Esophagus mucosa (tissue), 1 donor: ENCODE measurements at regions not wholly inside any gene's neighbourhood (a gene's known extent, or its start where the extent isn't known, plus 50 kb on each side); places are given as distances from the start of the nearest gene placed in this dataset.
"Not testable (repeated sequence)": the region's sequence is repeated elsewhere in the genome, so short reads cannot be mapped to it uniquely, and the experiment has no call there.

Source experiments
- ATAC-seq: fragments of 200-7000 bp; cut with Tn5 transposase; one replicate; pipeline ENCODE4 v1.9.1; 2020
- donor health status: DM: yes; HTN: yes; CAD: no.

DNA sequence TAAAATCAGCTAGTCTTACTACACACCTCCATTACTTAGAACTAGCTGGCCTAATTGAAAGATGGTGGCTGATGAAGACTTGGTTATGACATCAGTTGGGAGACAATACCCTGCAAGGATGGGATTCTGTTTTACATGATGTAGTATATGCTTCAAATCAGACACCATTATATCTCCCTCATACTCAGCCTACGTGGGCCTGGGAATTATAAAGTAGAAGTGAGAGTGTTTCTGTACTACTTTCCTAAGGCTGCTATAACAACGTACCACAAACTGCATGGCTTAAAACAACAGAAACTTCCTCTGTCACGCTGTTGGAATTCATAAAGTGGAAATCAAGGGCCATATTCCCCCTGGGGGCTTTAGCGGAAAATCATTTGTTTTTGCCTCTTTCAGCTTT, 190.4 kb downstream of the PAH start:
- no peak for ATAC-seq

DNA sequence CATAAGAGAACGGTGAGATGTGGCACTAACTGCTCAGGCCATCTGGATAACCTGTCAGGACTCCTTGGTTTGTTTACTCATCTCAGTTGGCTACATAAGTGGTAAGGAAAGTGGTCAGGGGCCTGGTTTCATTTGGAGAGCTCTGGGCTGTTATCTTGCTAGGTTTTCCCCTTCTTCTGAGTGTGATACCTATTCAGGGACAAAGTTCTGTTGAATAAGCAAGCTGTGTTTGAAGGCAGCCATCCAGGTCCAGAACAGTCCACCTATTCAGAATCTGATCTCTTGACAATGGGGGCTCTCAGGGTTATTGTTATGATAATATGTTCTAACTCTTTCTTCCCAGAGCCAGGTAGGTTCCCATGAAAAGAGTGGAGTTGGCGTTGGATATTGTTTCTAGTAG, 194.9 kb downstream of the PAH start:
- no peak for ATAC-seq

DNA sequence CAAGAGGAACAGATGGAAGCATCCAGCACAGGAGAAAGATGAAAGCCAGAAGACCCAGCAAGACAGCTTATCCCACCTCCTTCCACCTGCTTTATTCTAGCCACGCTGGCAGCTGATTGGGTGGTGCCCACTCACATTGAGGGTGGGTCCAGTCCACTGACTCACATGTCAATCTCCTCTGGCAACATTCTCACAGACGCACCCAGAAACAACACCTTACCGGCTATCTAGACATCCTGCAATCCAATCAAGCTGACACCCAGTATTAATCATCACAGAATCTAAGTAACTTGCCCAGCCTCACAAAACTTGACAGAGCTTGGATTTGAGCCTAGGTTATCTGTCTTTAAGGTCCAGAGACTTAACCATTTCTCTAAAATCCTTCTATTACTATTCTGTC, 208.9 kb downstream of the PAH start:
- ATAC-seq, result peak; percentile 57

DNA sequence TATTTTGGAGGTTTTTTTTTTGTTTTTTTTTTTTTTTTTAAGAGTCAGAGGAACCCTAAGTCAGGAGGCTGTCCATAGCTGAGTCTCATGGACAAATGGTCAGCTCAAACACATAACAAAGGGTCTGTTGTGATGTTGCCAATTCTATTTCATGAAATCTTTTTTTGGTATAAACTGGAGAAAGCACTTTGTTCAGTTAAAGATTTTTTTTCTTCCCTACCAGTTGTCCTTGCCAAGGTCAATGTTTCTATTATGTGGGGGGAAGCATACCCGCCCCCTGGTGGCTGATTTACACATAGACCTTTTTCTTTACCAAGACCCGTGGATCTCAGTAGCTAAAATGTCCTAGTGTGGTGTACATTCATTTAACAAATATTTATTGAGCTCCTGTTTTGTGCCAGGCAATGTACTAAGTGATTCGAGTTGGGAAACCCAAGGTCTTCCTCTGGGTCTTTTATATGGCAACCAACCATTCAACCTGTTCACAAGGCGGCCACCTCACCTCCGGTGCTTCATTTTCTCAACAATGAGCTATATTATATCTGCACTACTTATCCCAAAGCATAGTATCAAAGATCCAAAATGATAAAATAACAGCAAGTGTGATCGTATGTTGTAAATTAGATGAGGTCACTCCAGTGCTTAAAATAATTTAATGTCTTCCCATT, 214.5 kb downstream of the PAH start:
- ATAC-seq, result no peak

DNA sequence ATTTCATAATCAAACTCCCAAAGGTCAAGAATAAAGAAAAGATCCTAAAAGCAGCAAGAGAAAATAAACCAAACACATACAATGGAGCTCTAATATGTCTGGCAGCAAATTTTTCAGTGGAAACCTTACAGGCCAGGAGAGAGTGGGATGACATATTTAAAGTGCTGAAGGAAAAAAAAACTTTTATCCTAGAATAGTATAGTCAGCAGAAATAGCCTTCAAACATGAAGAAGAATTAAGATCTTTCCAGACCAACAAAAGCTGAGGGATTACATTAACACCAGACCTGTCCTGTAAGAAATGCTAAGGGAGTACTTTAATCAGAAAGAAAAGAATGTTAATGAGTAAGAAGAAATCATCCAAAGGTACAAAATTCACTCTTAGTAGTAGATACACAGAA, 215.7 kb upstream of the IGF1 start:
- no peak for ATAC-seq

DNA sequence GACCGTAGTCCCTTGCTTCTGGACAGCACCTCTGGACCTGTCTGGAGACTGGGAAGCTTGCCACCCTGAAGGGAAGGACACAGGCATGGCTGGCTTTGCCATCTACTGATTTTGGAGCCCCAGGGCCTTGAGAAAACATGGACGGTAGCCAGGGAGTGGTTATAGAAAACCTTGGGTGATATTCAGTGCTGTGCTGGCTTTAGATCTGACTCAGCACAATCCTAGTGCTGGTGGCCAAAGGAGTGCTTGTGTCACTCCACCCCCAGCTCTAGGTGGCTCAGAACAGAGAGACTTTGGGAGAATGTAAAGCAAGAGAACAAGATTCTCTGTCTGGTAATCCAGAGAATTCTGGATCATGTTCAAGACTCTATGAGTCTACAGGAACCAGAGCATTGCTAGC, 214.5 kb upstream of the IGF1 start:
- ATAC-seq, result no peak

DNA sequence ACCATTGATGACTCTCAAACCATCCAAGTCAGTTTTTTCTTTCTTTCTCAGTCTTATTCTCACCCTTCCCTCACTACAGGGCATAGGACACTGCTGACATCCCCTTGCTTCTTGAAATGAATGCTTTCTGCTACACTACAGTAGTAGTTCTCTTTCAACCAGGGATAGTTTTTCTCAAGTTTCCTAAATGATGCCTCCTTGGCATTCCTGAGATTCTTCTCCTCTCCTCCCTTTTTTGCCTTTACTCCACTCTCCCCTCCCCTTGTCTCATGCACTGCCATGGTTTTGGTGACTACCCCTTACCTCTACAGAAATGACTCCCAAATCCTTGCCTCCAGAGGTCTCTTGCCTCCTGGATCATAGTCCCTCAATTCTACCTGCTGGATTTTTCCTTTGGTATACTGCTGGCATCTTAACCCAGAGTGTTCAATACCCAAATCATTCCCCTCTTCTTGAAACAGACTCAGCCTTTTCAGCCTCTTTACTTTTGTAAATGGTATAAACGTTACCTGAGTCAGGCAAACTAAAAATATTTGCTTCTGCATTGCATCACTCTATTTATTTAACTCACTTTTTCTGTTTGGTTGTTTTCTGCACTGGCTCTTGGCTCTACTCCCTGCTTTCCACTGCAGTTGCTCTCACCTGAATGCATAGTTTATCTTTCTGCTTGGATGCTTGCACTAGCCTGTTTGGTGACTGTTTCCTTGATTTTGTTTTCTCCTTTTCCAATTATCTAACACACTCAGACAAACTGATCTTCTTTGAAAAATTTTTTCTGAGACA, 211.6 kb upstream of the IGF1 start:
- no peak for ATAC-seq

DNA sequence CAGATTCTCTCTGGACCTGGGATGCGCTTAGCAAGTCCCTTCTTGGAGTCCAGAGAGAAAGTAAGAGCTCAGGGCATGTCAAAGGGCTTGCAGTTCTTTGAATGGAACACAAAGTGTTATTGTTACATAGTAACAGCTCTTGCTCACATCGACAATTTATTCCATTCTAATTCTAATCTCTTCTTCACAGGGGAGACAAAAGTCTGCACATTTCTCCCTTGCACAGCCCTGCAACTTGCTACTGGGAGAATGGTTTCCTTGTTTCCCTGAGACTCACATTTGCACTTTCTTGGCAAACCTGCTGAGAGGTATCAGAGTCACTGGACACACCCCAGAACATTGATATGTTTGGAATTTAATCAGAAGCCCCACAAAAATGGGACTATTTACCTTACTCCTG, 209.9 kb upstream of the IGF1 start:
- no peak for ATAC-seq

DNA sequence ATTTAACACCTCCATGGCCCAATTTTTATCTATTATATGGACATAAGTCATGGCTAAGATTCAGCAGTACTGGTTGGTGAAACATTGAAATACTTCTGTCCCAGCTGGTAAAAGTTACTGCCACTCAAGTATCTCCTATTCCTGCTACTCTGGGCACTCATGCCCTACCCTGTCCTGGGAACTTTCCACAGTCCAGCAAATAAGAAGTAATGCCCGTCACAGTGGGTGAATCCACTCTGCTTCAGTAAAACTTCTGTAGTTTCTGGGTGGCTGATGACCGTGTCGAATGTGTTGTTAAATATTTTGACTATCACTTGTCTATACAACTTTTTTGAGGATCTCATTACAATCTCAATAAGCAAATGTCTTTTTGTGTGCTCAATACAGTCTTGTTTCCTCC, 209.3 kb upstream of the IGF1 start:
- no peak for ATAC-seq

DNA sequence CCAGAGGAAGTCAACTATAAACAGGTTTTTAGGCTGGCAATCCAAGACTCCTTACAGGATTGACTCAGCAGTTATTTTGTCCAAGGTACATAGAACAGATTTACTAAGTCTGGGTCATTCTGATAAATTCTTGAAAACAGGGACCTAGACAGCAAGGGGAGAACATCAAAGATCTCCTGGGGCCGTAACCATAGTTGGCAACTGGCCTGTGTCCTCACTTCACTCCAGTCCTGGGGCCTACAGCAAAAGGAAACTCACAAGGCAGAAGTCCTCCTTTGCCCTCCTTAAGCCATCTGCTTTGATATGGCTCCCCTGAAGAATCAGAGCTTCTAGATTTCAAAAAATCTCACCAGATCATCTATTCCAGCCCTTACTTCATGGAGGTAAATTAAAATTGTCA, 207.2 kb upstream of the IGF1 start:
- no peak for ATAC-seq

DNA sequence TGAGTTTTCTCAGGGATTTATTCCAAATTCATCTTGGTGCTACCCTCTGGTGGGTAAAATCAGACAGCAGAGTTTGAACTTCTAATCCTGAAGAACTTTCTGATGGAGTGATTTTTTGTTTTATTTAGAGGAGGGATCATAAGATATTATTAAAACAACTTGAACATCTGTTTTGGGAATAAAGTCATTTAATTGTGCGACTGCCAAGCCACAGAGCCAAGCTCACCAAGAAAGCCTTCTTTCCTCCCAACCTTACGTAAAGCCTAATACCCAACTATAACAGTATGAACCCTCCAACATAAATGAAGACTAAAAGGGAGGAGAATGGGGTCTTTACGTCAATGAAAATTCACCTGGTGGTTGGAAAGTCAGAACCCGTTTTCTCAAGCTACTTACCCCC, 205.5 kb upstream of the IGF1 start:
- ATAC-seq, result no peak

DNA sequence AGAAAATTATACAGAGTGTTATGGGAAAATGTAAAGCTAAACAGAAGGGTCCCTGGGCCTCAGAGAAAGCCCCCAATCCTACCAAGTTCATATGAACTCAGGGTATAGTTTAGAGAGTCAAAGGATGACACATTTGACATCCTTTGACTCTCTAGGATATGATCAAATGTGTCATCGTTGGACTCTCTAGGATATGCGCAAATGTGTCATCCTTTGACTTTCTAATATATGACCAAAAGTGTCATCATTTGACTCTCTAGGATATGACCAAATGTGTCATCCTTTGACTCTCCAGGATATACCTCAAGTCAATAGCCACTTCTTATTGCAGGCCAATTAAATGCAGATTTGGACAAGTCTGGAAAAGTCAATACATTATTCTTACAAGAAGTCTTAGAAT, 204.8 kb upstream of the IGF1 start:
- no peak for ATAC-seq

DNA sequence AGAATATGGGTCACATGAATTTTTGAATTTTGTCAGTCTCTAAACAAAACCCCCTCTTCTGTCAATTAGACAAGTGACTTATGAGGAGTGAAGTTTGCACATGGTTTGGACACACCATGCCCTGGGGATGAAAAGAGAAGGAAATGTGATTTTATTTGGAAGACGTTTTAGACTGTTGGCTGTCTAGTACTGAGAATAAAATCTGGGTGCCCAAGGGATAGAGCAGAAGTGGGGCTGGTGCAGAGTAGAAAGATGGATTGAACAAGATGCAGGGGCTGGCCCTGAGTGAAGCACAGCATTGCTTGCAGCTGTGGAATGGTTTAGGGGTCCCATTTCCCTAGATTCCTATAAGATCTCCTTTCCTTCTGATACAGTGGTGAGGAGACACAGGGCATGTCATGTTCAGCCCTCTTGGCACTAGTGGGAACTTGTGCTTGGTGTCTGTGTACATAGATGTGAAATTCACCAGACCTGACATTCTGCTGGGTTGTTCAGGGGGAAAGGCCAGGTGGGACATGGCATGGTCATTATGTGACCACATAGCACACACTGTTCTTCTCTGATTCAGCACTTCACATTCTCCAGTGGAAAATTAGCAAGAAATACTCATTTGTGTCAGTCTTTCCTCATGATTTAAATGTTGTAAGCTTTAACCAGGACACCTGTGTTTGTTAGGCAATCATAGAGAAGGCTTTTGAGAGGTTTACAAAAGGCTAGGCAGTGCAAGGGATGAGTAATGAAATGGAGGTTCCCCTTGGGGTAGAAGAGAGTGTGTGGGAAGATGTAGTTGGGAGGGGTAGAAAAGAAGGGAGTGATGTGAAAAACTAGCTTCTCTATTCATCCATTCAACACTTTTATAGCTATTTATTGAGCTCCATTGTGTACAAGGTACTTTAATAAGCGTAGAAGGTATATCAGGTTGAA, 202.3 kb upstream of the IGF1 start:
- no peak for ATAC-seq

DNA sequence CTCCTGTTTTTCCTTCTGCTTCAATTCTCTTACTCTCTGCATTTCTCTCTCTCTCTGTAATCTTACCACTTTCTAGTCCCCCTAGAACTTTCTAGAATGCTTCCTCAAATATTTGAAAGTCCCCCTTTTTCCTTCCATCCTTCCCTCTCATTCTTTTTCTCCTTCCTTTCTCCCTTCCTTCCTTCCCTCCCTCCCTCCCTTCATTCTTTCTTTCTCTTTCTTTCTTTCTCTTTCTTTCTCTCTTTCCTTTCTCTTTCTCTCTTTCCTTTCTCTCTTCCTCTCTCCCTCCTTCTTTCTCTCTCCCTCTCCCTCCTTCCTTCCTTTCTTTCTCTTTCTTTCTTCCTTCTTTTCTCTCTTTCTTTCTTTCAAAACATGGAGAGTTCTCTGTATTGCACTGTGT, 201.4 kb upstream of the IGF1 start:
- ATAC-seq, result no peak

DNA sequence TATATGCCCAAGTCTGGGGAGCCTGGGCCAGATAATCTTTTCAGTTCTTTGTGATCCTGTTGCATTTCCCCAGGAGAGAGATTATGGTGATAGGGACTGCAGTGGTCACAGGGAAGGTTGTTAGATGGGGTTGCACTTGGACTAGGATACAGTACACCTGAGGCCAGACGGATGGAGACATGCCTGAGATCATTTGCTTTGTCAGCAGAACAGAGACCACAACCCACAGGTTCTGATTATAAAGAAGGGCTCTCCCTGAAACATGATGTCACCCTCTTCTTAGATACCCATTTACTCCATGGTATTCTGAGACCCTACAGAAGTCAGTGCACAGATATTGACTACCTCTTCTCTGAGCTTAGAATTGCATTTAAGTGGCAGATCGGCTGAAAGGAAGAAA, 200.9 kb upstream of the IGF1 start:
- no peak for ATAC-seq

DNA sequence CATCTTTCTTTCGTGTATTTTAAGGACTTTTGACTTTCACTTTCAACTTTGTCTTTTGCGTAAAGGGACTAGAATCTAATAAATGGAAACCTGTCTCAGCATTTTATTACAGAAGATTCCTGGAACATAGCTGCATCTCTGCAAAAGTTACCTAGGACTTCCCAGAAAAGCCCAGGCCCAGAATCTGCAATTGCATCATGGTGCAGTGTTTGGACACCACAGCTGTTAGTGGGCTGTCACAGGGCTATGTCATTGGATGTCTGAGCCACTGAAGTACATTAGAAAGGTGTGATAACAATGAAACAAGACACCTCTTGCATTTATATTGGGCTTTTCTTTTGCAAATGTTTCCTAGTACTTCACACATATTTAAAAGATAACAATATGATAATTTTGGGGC, 199.9 kb upstream of the IGF1 start:
- ATAC-seq, result no peak

DNA sequence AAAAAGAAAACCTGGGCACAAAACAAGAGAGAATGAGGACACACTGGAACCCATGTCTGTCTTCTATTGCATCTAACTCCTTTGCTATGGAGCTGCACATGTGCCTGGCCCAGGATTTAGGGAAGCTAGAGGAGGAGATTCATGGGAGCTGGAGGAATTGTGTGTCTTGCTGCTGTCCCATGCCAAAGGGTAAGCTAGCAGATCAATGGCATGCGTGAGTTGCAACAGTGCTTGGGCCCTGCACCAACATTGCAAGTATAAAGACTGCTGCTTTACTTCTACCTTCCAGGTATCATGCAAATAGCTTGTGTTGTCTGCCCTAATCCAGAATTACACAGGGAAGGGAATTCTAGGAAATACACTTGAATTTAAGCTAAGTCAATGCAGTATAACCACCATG, 196.4 kb upstream of the IGF1 start:
- no peak for ATAC-seq

DNA sequence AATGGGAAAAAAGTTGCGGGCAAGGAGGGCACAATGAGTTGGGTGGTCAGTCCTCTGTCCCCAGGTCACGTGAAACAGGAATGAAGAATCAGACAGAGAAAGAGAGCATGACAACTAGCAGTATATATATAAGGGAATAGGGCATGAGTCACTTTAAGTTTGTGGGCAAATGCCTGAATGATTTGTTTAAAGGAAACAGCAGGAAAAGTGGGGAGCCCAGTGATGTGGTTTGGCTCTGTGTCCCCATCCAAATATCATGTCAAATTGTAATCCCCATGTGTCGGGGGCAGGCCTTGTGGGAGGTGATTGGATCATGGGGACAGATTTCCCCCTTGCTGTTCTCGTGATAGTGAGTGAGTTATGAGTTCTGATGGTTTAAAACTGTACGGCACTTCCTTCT, 195.3 kb upstream of the IGF1 start:
- no peak for ATAC-seq

DNA sequence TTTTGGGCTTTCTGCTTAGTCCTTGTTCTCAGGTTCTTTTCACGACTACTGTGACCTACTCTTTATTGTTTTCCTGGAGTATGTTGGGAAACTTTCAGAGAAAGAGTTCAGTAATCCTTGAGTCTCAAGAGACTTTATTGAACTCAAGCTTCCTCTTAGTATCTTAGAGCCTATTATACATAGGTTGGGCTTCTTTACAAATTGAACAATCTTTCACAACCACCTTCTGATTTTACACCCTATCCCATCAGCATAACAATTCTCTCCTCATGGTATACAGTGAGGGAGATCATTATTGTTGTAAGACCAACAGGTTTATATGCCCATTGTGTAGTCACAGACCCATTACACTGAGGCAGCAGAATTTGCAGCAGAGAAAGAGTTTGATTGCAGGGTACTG, 193.2 kb upstream of the IGF1 start:
- ATAC-seq, result no peak

DNA sequence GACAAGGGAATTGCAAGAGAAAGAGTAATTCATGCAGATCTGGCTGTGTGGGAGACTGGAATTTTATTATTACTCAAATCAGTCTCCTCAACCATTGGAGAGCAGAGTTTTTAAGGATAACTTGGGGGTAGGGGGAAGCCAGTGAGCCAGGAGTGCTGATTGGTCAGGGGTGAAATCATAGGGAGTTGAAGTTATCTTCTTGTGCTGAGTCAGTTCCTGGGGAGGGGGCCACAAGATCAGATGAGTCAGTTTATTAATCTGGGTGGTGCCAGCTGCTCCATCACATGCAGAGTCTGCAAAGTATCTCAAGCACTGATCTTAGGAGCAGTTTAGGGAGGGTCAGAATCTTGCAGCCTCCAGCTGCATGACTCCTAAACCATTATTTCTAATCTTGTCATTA, 191.8 kb upstream of the IGF1 start:
- ATAC-seq, result not testable (repeated sequence)

DNA sequence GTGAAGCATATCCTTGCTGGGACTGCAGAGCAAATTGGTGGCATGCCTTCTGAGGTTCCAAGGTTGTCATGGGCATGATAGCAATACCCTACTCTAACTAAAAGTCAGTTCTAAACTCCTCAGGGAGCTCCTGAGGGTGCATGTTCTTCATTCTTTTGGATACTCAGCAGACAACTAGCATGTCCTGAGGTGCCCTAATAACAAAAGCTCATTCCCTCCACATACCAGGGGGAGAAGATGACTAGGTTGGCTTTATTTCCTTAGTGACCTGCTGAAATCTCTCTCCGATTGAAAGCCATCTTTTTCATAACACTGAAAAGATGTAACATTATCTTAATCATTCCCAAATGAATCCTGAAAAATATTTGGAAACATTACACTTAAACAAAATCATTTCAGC, 188.7 kb upstream of the IGF1 start:
- ATAC-seq, result no peak

DNA sequence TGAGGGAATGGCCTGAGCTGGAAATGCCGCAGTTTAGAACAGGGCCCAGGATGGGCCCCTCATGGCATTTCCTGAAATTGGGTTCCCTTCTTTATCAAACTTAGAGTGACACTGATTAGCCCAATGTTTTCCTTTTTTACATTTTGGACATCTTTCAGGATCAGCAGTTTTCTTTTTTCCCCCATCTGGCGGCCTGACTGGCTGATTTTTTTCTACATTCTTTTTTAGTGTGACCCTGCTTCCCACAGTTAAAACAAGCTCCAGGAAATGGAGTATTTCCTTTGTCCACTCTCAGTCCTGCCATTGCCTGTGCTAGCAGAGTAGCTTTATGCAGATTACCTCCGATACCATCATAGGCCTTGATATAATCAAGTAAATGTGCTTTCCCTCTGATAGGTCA, 185.8 kb upstream of the IGF1 start:
- ATAC-seq, result not testable (repeated sequence)

DNA sequence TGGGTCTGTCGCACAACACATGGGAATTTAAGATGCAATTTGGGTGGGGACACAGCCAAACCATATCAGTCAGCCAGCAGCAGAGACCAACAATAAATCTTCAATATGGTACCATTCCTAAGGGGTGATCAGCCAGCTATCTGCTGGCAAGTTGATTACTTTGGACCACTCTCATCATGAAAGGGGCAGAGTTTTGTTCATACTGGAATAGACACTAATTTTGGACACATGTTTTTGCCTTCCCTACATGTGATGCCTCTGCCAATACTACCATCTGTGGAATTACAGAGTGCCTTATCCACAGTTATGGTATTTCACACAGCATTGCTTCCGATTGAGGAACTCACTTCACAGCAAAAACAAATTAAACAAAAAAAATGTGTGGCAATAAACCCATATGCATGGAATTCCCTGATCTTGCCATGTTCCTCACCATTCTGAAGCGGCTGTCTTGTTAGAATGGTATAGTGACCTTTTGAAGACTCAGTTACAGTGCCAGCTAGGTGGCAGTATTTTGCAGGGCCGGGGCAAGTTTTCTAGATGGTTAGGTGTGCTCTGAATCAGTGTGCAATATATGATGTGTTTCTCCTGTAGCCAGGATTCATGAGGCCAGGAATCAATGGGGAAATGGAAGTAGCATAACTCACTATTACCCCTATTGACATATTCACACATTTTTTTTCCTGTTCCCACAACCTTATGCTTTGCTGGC, 179.0 kb upstream of the IGF1 start:
- ATAC-seq, result no peak
